Esophagus muscularis mucosa (tissue), 3 donors: ENCODE measurements at regions not wholly inside any gene's neighbourhood (a gene's known extent, or its start where the extent isn't known, plus 50 kb on each side); places are given as distances from the start of the nearest gene placed in this dataset.

Experiments
- POLR2A ChIP-seq: fragments of 450-650 bp; IDR thresholded peaks from one replicate; pipeline ENCODE4 v1.6.1; 2017; ENCODE audit warnings: antibody characterized with exemption, moderate library complexity, mild to moderate bottlenecking, low read depth
- POLR2AphosphoS5 ChIP-seq, 2 donors: sonication (generic); formaldehyde crosslinking; IDR thresholded peaks; one replicate each; pipeline ENCODE4 v1.6.1; 2017; ENCODE audit warnings: antibody characterized with exemption in 2 of 2
- TF ChIP-seq, protein P1 (sequence below), 3 experiments: fragments of 200-600 bp in 2 of 3; fragments of 450-650 bp in 1 of 3; sonication (generic) in 2 of 3; IDR thresholded peaks; one replicate each; pipeline ENCODE4 v1.5.1; 2017 to 2019; ENCODE audit warnings: antibody characterized with exemption in 3 of 3, mild to moderate bottlenecking in 2 of 3, moderate library complexity in 1 of 3

DNA sequence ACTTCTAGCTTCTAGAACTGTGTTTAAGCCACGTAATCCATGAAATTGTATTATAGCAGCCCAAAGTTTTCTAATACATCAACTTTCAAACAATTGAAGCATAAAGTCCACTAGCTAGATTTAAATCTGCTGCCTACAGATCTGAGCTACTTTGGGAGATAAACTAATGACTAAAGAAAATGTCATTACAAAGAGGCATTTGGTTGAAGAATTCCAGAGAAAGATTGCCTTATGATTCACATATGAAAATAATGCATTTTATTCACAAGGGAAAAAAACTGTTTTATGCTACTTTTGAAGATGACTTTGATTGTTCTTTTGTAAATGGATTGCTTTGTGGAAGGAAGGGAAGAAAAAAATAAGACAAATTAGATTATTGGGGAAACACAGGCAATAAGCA is 124.1 kb upstream of the SLIT2 start:
- TF ChIP-seq POLR2A (no peak), POLR2AphosphoS5 (IDR thresholded peaks at IDR 0.05) (no peak)
- TF ChIP-seq, protein P1, sequence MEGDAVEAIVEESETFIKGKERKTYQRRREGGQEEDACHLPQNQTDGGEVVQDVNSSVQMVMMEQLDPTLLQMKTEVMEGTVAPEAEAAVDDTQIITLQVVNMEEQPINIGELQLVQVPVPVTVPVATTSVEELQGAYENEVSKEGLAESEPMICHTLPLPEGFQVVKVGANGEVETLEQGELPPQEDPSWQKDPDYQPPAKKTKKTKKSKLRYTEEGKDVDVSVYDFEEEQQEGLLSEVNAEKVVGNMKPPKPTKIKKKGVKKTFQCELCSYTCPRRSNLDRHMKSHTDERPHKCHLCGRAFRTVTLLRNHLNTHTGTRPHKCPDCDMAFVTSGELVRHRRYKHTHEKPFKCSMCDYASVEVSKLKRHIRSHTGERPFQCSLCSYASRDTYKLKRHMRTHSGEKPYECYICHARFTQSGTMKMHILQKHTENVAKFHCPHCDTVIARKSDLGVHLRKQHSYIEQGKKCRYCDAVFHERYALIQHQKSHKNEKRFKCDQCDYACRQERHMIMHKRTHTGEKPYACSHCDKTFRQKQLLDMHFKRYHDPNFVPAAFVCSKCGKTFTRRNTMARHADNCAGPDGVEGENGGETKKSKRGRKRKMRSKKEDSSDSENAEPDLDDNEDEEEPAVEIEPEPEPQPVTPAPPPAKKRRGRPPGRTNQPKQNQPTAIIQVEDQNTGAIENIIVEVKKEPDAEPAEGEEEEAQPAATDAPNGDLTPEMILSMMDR (IDR thresholded peaks at IDR 0.05) = no peak
